AG09309 (cell line): ENCODE measurements at regions not wholly inside any gene's neighbourhood (a gene's known extent, or its start where the extent isn't known, plus 50 kb on each side); places are given as distances from the start of the nearest gene placed in this dataset.

Experiments used
- DNase-seq: peaks from one replicate; pipeline ENCODE4 v3.0.0-alpha.2; 2010; ENCODE audit warnings: low read depth
- H3K4me3 ChIP-seq: 2 replicates; pipeline ENCODE4 v1.5.1; 2011; ENCODE audit warnings: mild to moderate bottlenecking, low read depth, low read length, moderate library complexity; ENCODE audit not compliant: control insufficient read depth
- TF ChIP-seq, protein P1 (sequence below): IDR thresholded peaks from 2 replicates; pipeline ENCODE4 v1.5.1; 2011; ENCODE audit warnings: mild to moderate bottlenecking, low read depth, low read length, inconsistent platforms; ENCODE audit not compliant: insufficient read depth, control insufficient read depth; ENCODE audit errors: missing control alignments

GRCh38 chrX:131626681-131627296, 82.9 kb downstream of the OR13H1 start:
- DNase-seq: no peak

GRCh38 chrX:131630534-131630933, 86.7 kb downstream of the OR13H1 start:
- TF ChIP-seq, protein P1, sequence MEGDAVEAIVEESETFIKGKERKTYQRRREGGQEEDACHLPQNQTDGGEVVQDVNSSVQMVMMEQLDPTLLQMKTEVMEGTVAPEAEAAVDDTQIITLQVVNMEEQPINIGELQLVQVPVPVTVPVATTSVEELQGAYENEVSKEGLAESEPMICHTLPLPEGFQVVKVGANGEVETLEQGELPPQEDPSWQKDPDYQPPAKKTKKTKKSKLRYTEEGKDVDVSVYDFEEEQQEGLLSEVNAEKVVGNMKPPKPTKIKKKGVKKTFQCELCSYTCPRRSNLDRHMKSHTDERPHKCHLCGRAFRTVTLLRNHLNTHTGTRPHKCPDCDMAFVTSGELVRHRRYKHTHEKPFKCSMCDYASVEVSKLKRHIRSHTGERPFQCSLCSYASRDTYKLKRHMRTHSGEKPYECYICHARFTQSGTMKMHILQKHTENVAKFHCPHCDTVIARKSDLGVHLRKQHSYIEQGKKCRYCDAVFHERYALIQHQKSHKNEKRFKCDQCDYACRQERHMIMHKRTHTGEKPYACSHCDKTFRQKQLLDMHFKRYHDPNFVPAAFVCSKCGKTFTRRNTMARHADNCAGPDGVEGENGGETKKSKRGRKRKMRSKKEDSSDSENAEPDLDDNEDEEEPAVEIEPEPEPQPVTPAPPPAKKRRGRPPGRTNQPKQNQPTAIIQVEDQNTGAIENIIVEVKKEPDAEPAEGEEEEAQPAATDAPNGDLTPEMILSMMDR: no peak
- no peak for DNase-seq

More at GRCh38 chrX:131626681-131627296, 82.9 kb downstream of the OR13H1 start:
- TF ChIP-seq, protein P1: no peak
- no peak overlapping the region for H3K4me3 ChIP-seq

GRCh38 chrX:131633285-131633917, 89.5 kb downstream of the OR13H1 start:
- TF ChIP-seq, protein P1: peak; percentile 91
- no peak overlapping the region for H3K4me3 ChIP-seq
- DNase-seq: peak; percentile 13

More at GRCh38 chrX:131630534-131630933, 86.7 kb downstream of the OR13H1 start:
- no peak overlapping the region for H3K4me3 ChIP-seq

- TF ChIP-seq, protein P1: no peak
Measured at GRCh38 chrX:131634900-131635299, 91.0 kb downstream of the OR13H1 start.

GRCh38 chrX:131646106-131646505, 102.2 kb downstream of the OR13H1 start:
- no peak for DNase-seq
- TF ChIP-seq, protein P1: no peak
- H3K4me3 ChIP-seq: no peak overlapping the region

More at GRCh38 chrX:131634900-131635299, 91.0 kb downstream of the OR13H1 start:
- DNase-seq: no peak
- H3K4me3 ChIP-seq: no peak overlapping the region

DNA sequence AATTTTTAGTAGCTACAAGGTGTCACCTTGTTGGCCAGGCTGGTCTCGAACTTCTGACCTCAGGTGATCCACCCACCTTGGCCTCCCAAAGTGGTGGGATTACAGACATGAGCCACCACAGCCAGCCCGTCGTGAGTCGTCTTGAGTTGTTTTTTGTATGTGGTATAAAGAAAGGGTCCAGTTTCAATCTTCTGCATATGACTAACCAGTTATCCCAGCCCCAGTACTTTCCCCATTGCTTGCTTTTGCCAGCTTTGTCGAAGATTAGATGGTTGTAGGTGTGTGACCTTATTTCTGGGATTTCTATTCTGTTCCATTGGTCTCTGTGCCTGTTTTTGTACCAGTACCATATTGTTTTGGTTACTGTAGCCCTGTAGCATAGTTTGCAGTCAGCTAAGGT, 105.9 kb downstream of the OR13H1 start:
- TF ChIP-seq, protein P1: no peak
- no peak for DNase-seq
- no peak overlapping the region for H3K4me3 ChIP-seq
